NCI-H1105 (cell line): ENCODE measurements at regions not wholly inside any gene's neighbourhood (a gene's known extent, or its start where the extent isn't known, plus 50 kb on each side); places are given as distances from the start of the nearest gene placed in this dataset.

Experiments
- DNase-seq: peaks from one replicate; lab custom pipeline; 2025; lab: John Stamatoyannopoulos, UW

GRCh38 chr12:78698747-78699146 is 165.8 kb upstream of the SYT1 start:
- no peak for DNase-seq

- no peak for DNase-seq
Measured at GRCh38 chr12:78700565-78700964, 164.0 kb upstream of the SYT1 start.

GRCh38 chr12:78703820-78704525 is 160.6 kb upstream of the SYT1 start:
- no peak for DNase-seq

GRCh38 chr12:78711954-78712353 is 152.6 kb upstream of the SYT1 start:
- DNase-seq = no peak

- DNase-seq = no peak
Measured at GRCh38 chr12:78712834-78713481, 151.6 kb upstream of the SYT1 start.

GRCh38 chr12:78719721-78720120 is 144.9 kb upstream of the SYT1 start:
- no peak for DNase-seq

- no peak for DNase-seq
Measured at GRCh38 chr12:78721906-78722305, 142.7 kb upstream of the SYT1 start.

GRCh38 chr12:78725033-78725432 is 139.5 kb upstream of the SYT1 start:
- no peak for DNase-seq

GRCh38 chr12:78725951-78726580 is 138.5 kb upstream of the SYT1 start:
- DNase-seq = no peak

- DNase-seq = no peak
Measured at GRCh38 chr12:78726854-78727253, 137.7 kb upstream of the SYT1 start.

GRCh38 chr12:78732481-78732880 is 132.1 kb upstream of the SYT1 start:
- DNase-seq = no peak

GRCh38 chr12:78739653-78740052 is 124.9 kb upstream of the SYT1 start:
- no peak for DNase-seq

- DNase-seq = peak; percentile 84
Measured at GRCh38 chr12:78746001-78746400, 118.6 kb upstream of the SYT1 start.

- DNase-seq = no peak
Measured at GRCh38 chr12:78753058-78753457, 111.5 kb upstream of the SYT1 start.

- no peak for DNase-seq
Measured at GRCh38 chr12:78756936-78757335, 107.6 kb upstream of the SYT1 start.

- no peak for DNase-seq
Measured at GRCh38 chr12:78759367-78759766, 105.2 kb upstream of the SYT1 start.

GRCh38 chr12:78760906-78761305 is 103.7 kb upstream of the SYT1 start:
- no peak for DNase-seq

GRCh38 chr12:78764913-78765312 is 99.7 kb upstream of the SYT1 start:
- DNase-seq = no peak

GRCh38 chr12:78767264-78767981 is 97.2 kb upstream of the SYT1 start:
- no peak for DNase-seq

- no peak for DNase-seq
Measured at GRCh38 chr12:78778339-78778738, 86.2 kb upstream of the SYT1 start.

GRCh38 chr12:78787576-78787975 is 77.0 kb upstream of the SYT1 start:
- no peak for DNase-seq

- no peak for DNase-seq
Measured at GRCh38 chr12:78790148-78790547, 74.4 kb upstream of the SYT1 start.
